Hepatocyte (in vitro differentiated cells): ENCODE measurements at regions not wholly inside any gene's neighbourhood (a gene's known extent, or its start where the extent isn't known, plus 50 kb on each side); places are given as distances from the start of the nearest gene placed in this dataset.

Source experiments
- DNase-seq: peaks from one replicate; pipeline ENCODE4 v3.0.0-alpha.2; 2016; ENCODE audit warnings: low spot score
- H2AFZ ChIP-seq: fragments of 200-600 bp; sonication (generic); 2 replicates; pipeline ENCODE4 v1.6.0; 2016; ENCODE audit warnings: antibody characterized with exemption, mild to moderate bottlenecking
- H3K27ac ChIP-seq: fragments of 200-600 bp; sonication (generic); 2 replicates; pipeline ENCODE4 v1.5.1; 2016; ENCODE audit warnings: mild to moderate bottlenecking
- H3K27me3 ChIP-seq: fragments of 200-600 bp; sonication (generic); 2 replicates; pipeline ENCODE4 v1.6.1; 2016
- H3K36me3 ChIP-seq: fragments of 200-600 bp; sonication (generic); replicated peaks from 2 replicates; pipeline ENCODE4 v1.5.1; 2016; ENCODE audit warnings: low read depth; ENCODE audit not compliant: insufficient read depth
- H3K4me1 ChIP-seq: fragments of 200-600 bp; sonication (generic); 2 replicates; pipeline ENCODE4 v1.5.1; 2016; ENCODE audit warnings: mild to moderate bottlenecking, moderate library complexity; ENCODE audit not compliant: insufficient read depth
- H3K4me2 ChIP-seq: fragments of 200-600 bp; sonication (generic); 2 replicates; pipeline ENCODE4 v1.6.0; 2016
- H3K4me3 ChIP-seq: fragments of 200-600 bp; sonication (generic); 2 replicates; pipeline ENCODE4 v1.5.1; 2016; ENCODE audit warnings: mild to moderate bottlenecking
- H3K79me2 ChIP-seq: fragments of 200-600 bp; sonication (generic); 2 replicates; pipeline ENCODE4 v1.6.0; 2017; ENCODE audit warnings: mild to moderate bottlenecking
- H3K9me2 ChIP-seq: fragments of 200-600 bp; sonication (generic); replicated peaks from 2 replicates; pipeline ENCODE4 v1.6.0; 2017; ENCODE audit warnings: mild to moderate bottlenecking; ENCODE audit not compliant: insufficient read depth
- H3K9me3 ChIP-seq: fragments of 200-600 bp; sonication (generic); 2 replicates; pipeline ENCODE4 v1.5.1; 2016; ENCODE audit warnings: low read depth, mild to moderate bottlenecking
- H4K20me1 ChIP-seq: fragments of 200-600 bp; sonication (generic); 2 replicates; pipeline ENCODE4 v1.6.0; 2016; ENCODE audit warnings: mild to moderate bottlenecking; ENCODE audit not compliant: insufficient read depth, poor library complexity, severe bottlenecking
- EZH2 ChIP-seq: fragments of 200-600 bp; sonication (generic); IDR thresholded peaks from 2 replicates; pipeline ENCODE4 v1.6.1; 2016; ENCODE audit warnings: antibody characterized with exemption, mild to moderate bottlenecking, borderline replicate concordance
- EZH2phosphoT487 ChIP-seq: fragments of 200-600 bp; sonication (generic); IDR thresholded peaks from one replicate; pipeline ENCODE4 v1.6.1; 2018; ENCODE audit warnings: antibody characterized with exemption, mild to moderate bottlenecking, low read depth, moderate library complexity; ENCODE audit not compliant: unreplicated experiment, severe bottlenecking
- WGBS: methylation state at CpG from one replicate; pipeline ENCODE4 v1.1.6; 2016; ENCODE audit warnings: low lambda C conversion rate; ENCODE audit errors: missing lambda C conversion rate; 5-methylcytosine and 5-hydroxymethylcytosine counted together
- TF ChIP-seq, protein P1 (sequence below): fragments of 200-600 bp; sonication (generic); IDR thresholded peaks from 2 replicates; pipeline ENCODE4 v1.5.1; 2016; ENCODE audit warnings: antibody characterized with exemption, mild to moderate bottlenecking; ENCODE audit not compliant: poor library complexity

DNA sequence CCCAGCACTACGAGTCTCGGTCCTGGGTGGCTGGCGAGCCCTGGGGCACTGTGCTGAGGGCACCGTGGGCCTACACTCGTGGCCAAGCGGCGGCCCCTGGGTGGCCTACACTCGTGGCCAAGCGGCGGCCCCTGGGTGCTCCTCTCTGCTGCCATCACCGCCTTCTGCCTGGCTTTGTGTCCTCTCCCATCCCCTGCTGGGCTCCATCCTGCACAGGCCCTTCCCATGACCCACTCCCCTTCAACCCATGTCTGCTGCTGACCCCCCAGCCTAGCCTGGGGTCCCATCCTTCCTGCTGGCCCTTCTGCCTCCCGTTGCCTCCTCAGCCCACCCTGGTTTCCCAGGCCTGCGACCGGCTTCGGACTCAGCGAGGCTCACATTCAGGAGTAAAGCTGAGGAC is 87.4 kb upstream of the CLDN5 start:
- Histone ChIP-seq H3K4me3 (no peak overlapping the region), H3K4me2 (no peak overlapping the region), H2AFZ (no peak overlapping the region), H3K27me3 (peaks cover 5% of the 10 kb centered on the region), H3K9me2 (no peaks in the 10 kb centered on the region), H3K27ac (no peak overlapping the region), H4K20me1 (no peaks in the 10 kb centered on the region), H3K36me3 (no peaks in the 10 kb centered on the region), H3K4me1 (no peaks in the 10 kb centered on the region), H3K79me2 (no peaks in the 10 kb centered on the region), H3K9me3 (no peaks in the 10 kb centered on the region)
- TF ChIP-seq, protein P1, sequence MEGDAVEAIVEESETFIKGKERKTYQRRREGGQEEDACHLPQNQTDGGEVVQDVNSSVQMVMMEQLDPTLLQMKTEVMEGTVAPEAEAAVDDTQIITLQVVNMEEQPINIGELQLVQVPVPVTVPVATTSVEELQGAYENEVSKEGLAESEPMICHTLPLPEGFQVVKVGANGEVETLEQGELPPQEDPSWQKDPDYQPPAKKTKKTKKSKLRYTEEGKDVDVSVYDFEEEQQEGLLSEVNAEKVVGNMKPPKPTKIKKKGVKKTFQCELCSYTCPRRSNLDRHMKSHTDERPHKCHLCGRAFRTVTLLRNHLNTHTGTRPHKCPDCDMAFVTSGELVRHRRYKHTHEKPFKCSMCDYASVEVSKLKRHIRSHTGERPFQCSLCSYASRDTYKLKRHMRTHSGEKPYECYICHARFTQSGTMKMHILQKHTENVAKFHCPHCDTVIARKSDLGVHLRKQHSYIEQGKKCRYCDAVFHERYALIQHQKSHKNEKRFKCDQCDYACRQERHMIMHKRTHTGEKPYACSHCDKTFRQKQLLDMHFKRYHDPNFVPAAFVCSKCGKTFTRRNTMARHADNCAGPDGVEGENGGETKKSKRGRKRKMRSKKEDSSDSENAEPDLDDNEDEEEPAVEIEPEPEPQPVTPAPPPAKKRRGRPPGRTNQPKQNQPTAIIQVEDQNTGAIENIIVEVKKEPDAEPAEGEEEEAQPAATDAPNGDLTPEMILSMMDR, result no peak
- TF ChIP-seq EZH2phosphoT487 (no peak), EZH2 (no peak)
- 94% methylated on average over 16 of the region's 16 CpGs for WGBS
- DNase-seq, result no peak

DNA sequence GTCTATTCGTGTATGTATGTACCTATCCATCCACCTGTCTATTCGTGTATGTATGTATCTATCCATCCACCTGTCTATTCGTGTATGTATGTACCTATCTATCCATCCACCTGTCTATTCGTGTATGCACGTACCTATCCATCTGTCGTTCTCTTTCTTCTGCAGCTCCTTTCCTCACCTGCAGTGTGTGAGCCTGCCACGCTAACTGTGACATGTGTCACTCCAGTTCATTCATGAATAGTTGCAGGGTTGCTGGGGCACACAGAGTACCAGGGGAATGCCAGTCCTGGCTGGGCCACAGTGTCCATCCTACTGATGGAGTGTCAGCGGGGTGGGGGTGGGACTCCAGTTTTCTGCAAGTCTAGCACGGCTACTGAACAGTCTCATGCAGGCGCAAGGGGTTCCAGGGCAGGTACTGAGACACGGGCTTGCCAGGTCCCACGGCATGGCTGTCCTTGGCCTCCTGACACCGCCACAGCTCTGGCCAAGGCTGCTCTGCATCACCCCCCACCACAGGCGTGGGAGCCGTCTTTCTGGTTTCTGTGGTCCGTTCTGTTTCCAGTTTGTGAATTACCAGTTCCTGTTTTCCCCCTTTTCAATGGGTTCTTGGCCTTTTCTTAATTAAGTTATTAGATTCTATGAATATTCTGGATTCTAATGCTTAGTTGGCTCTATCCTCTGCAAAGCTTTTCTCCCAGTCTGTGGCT is 88.8 kb upstream of the CLDN5 start:
- Histone ChIP-seq H4K20me1 (no peaks in the 10 kb centered on the region), H3K36me3 (no peaks in the 10 kb centered on the region), H3K4me3 (no peak overlapping the region), H2AFZ (no peak overlapping the region), H3K27me3 (peaks cover 3% of the 10 kb centered on the region), H3K27ac (no peak overlapping the region), H3K4me1 (no peaks in the 10 kb centered on the region), H3K79me2 (no peaks in the 10 kb centered on the region), H3K9me3 (no peaks in the 10 kb centered on the region), H3K9me2 (no peaks in the 10 kb centered on the region), H3K4me2 (no peak overlapping the region)
- WGBS, result 88% methylated on average over 16 of the region's 16 CpGs
- no peak for TF ChIP-seq EZH2
- TF ChIP-seq, protein P1, result no peak
- no peak for TF ChIP-seq EZH2phosphoT487
- no peak for DNase-seq

DNA sequence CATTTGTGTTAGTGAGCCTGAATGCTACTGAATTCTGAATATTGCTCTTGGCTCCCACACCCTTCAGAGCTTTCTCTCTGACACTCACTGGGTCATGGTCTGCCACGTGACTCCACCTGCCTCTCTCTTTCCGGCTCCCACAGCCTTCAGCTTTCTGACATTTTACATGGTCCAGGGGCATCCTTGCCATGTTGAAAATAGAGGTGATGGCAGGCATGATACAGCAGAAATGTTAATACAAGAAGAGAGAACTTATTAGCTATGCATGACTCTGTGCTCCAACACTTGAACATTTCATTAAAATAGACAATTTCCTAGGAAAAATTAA is 90.3 kb upstream of the CLDN5 start:
- Histone ChIP-seq H4K20me1 (no peaks in the 10 kb centered on the region), H3K79me2 (no peaks in the 10 kb centered on the region), H3K4me1 (no peaks in the 10 kb centered on the region), H3K4me3 (no peak overlapping the region), H3K9me3 (no peaks in the 10 kb centered on the region), H2AFZ (no peak overlapping the region), H3K36me3 (no peaks in the 10 kb centered on the region), H3K27me3 (no peaks in the 10 kb centered on the region), H3K27ac (no peak overlapping the region), H3K9me2 (no peaks in the 10 kb centered on the region), H3K4me2 (no peak overlapping the region)
- 69% methylated on average over 2 of the region's 2 CpGs for WGBS
- no peak for DNase-seq
- TF ChIP-seq EZH2phosphoT487 (no peak), EZH2 (no peak)
- TF ChIP-seq, protein P1, result no peak
